Stimulated activated naive CD8-positive, alpha-beta T cell treated with anti-CD3 and anti-CD28 coated beads, Interleukin-15, Interleukin-2, amounts not matched to agents 100 ng/mL and 50 ng/mL, for 24 hours (primary cell): ENCODE measurements at regions not wholly inside any gene's neighbourhood (a gene's known extent, or its start where the extent isn't known, plus 50 kb on each side); places are given as distances from the start of the nearest gene placed in this dataset.
"Not testable (repeated sequence)": the region's sequence is repeated elsewhere in the genome, so short reads cannot be mapped to it uniquely, and the experiment has no call there.

ENCODE experiments used
- H3K27ac Mint-ChIP-seq: one replicate; pipeline ENCODE4 v1.8.0; 2021; ENCODE audit warnings: mild to moderate bottlenecking, mixed read lengths
- H3K27me3 Mint-ChIP-seq: one replicate; pipeline ENCODE4 v1.8.0; 2021; ENCODE audit warnings: mixed read lengths
- H3K36me3 Mint-ChIP-seq: one replicate; pipeline ENCODE4 v1.8.0; 2021; ENCODE audit warnings: low read depth, mixed read lengths
- H3K4me1 Mint-ChIP-seq: one replicate; pipeline ENCODE4 v1.8.0; 2021; ENCODE audit warnings: low read depth, mixed read lengths
- H3K4me3 Mint-ChIP-seq: one replicate; pipeline ENCODE4 v1.8.0; 2021; ENCODE audit warnings: mild to moderate bottlenecking, mixed read lengths
- H3K9me3 Mint-ChIP-seq: one replicate; pipeline ENCODE4 v1.8.0; 2021; ENCODE audit warnings: mixed read lengths

- Mint-ChIP-seq H3K36me3 (no peaks in the 10 kb centered on the region), H3K27me3 (no peaks in the 10 kb centered on the region), H3K27ac (no peak overlapping the region), H3K4me1 (no peaks in the 10 kb centered on the region), H3K4me3 (no peak overlapping the region), H3K9me3 (no peaks in the 10 kb centered on the region)
Observed at GRCh38 chr22:19657252-19658056, 56.8 kb upstream of the SEPTIN5 start.

- no peaks in the 10 kb centered on the region for H3K9me3 Mint-ChIP-seq
- H3K4me3 Mint-ChIP-seq: no peak overlapping the region
- H3K36me3 Mint-ChIP-seq: no peaks in the 10 kb centered on the region
- no peak overlapping the region for H3K27ac Mint-ChIP-seq
- no peaks in the 10 kb centered on the region for H3K4me1 Mint-ChIP-seq
- H3K27me3 Mint-ChIP-seq: no peaks in the 10 kb centered on the region
Observed at GRCh38 chr22:19658057-19658966, 56.0 kb upstream of the SEPTIN5 start.

GRCh38 chr22:19658967-19659804 is 55.1 kb upstream of the SEPTIN5 start:
- Mint-ChIP-seq H3K27ac (no peak overlapping the region), H3K4me1 (no peaks in the 10 kb centered on the region), H3K27me3 (peaks cover 4% of the 10 kb centered on the region), H3K36me3 (no peaks in the 10 kb centered on the region), H3K4me3 (no peak overlapping the region), H3K9me3 (no peaks in the 10 kb centered on the region)

GRCh38 chr22:19659805-19660345 is 54.4 kb upstream of the SEPTIN5 start:
- Mint-ChIP-seq H3K4me1 (no peaks in the 10 kb centered on the region), H3K4me3 (no peak overlapping the region)

GRCh38 chr22:19660583-19660982 is 53.7 kb upstream of the SEPTIN5 start:
- H3K9me3 Mint-ChIP-seq, H3K27ac Mint-ChIP-seq, H3K27me3 Mint-ChIP-seq, H3K4me3 Mint-ChIP-seq, H3K4me1 Mint-ChIP-seq, H3K36me3 Mint-ChIP-seq: not testable (repeated sequence)

More at GRCh38 chr22:19659805-19660345, 54.4 kb upstream of the SEPTIN5 start:
- Mint-ChIP-seq H3K27me3 (peaks cover 4% of the 10 kb centered on the region), H3K27ac (no peak overlapping the region), H3K9me3 (no peaks in the 10 kb centered on the region), H3K36me3 (no peaks in the 10 kb centered on the region)

- Mint-ChIP-seq H3K4me3 (no peak overlapping the region), H3K4me1 (no peaks in the 10 kb centered on the region), H3K27ac (no peak overlapping the region), H3K27me3 (peaks cover 4% of the 10 kb centered on the region), H3K36me3 (no peaks in the 10 kb centered on the region), H3K9me3 (no peaks in the 10 kb centered on the region)
Observed at GRCh38 chr22:19661156-19661555, 53.1 kb upstream of the SEPTIN5 start.

- not testable (repeated sequence) for H3K27me3 Mint-ChIP-seq, H3K4me1 Mint-ChIP-seq
Observed at GRCh38 chr22:19662049-19662684, 52.1 kb upstream of the SEPTIN5 start.

GRCh38 chr22:19663286-19663815 is 51.0 kb upstream of the SEPTIN5 start:
- H3K36me3 Mint-ChIP-seq: no peaks in the 10 kb centered on the region
- no peaks in the 10 kb centered on the region for H3K9me3 Mint-ChIP-seq
- H3K27ac Mint-ChIP-seq: no peak overlapping the region
- no peaks in the 10 kb centered on the region for H3K4me1 Mint-ChIP-seq
- no peak overlapping the region for H3K4me3 Mint-ChIP-seq
- peaks cover 4% of the 10 kb centered on the region for H3K27me3 Mint-ChIP-seq

More at GRCh38 chr22:19662049-19662684, 52.1 kb upstream of the SEPTIN5 start:
- H3K36me3 Mint-ChIP-seq, H3K27ac Mint-ChIP-seq, H3K4me3 Mint-ChIP-seq, H3K9me3 Mint-ChIP-seq: not testable (repeated sequence)

- Mint-ChIP-seq H3K27me3 (peaks cover 4% of the 10 kb centered on the region), H3K27ac (no peak overlapping the region), H3K9me3 (no peaks in the 10 kb centered on the region), H3K4me3 (no peak overlapping the region), H3K36me3 (no peaks in the 10 kb centered on the region), H3K4me1 (no peaks in the 10 kb centered on the region)
Observed at GRCh38 chr22:19663821-19664355, 50.4 kb upstream of the SEPTIN5 start.

- H3K4me3 Mint-ChIP-seq: no peak overlapping the region
- H3K36me3 Mint-ChIP-seq: no peaks in the 10 kb centered on the region
- peaks cover 4% of the 10 kb centered on the region for H3K27me3 Mint-ChIP-seq
- no peaks in the 10 kb centered on the region for H3K4me1 Mint-ChIP-seq
- H3K27ac Mint-ChIP-seq: no peak overlapping the region
- H3K9me3 Mint-ChIP-seq: no peaks in the 10 kb centered on the region
Observed at GRCh38 chr22:19664406-19664805, 49.9 kb upstream of the SEPTIN5 start.
